ENCODE measurements at regions not wholly inside any gene's neighbourhood (a gene's known extent, or its start where the extent isn't known, plus 50 kb on each side); places are given as distances from the start of the nearest gene placed in this dataset.

- Histone ChIP-seq H3K9me3 (replicated peaks; ENCODE audit: insufficient read depth, low read length) (no peaks in the 10 kb centered on the region), H3K27ac (ENCODE audit: low read length) (no peak overlapping the region), H4K20me1 (ENCODE audit: insufficient read depth, low read length) (no peaks in the 10 kb centered on the region), H3K4me1 (ENCODE audit: low read length) (no peaks in the 10 kb centered on the region), H2AFZ (ENCODE audit: low read length) (no peak overlapping the region), H3K4me2 (ENCODE audit: low read depth, low read length) (no peak overlapping the region), H3K9me2 (replicated peaks; ENCODE audit: insufficient read depth, low read length) (no peaks in the 10 kb centered on the region), H3K36me3 (replicated peaks; ENCODE audit: insufficient read depth, low read length) (no peaks in the 10 kb centered on the region), H3K79me2 (ENCODE audit: low read length) (no peaks in the 10 kb centered on the region), H3K4me3 (ENCODE audit: low read length) (no peak overlapping the region), H3K27me3 (replicated peaks; ENCODE audit: insufficient read depth, low read length) (no peaks in the 10 kb centered on the region), H3K9ac (ENCODE audit: low read length) (no peak overlapping the region), H3F3A (ENCODE audit: insufficient read depth, low read length) (no peaks in the 10 kb centered on the region)
- TF ChIP-seq EZH2phosphoT487 (IDR thresholded peaks at IDR 0.05; ENCODE audit: low read length) (no peak), EZH2 (optimal IDR thresholded peaks at IDR 0.05; ENCODE audit: low read depth, low read length) (no peak), CTCF (IDR thresholded peaks at IDR 0.05; ENCODE audit: low read length) (no peak)
- DNase-seq, result no peak
These were observed 286.4 kb upstream of the PARD3B start for GRCh38 chr2:204258890-204259289.

- Histone ChIP-seq H3K4me1 (ENCODE audit: low read length) (peaks cover 11% of the 10 kb centered on the region), H3K9ac (ENCODE audit: low read length) (no peak overlapping the region), H3K79me2 (ENCODE audit: low read length) (no peaks in the 10 kb centered on the region), H3K9me3 (replicated peaks; ENCODE audit: insufficient read depth, low read length) (no peaks in the 10 kb centered on the region), H3K27ac (ENCODE audit: low read length) (no peak overlapping the region), H3F3A (ENCODE audit: insufficient read depth, low read length) (no peaks in the 10 kb centered on the region), H3K36me3 (replicated peaks; ENCODE audit: insufficient read depth, low read length) (no peaks in the 10 kb centered on the region), H3K9me2 (replicated peaks; ENCODE audit: insufficient read depth, low read length) (no peaks in the 10 kb centered on the region), H2AFZ (ENCODE audit: low read length) (no peak overlapping the region), H3K27me3 (replicated peaks; ENCODE audit: insufficient read depth, low read length) (no peaks in the 10 kb centered on the region), H3K4me2 (ENCODE audit: low read depth, low read length) (no peak overlapping the region), H4K20me1 (ENCODE audit: insufficient read depth, low read length) (no peaks in the 10 kb centered on the region), H3K4me3 (ENCODE audit: low read length) (no peak overlapping the region)
- peak; percentile 50 for DNase-seq
- TF ChIP-seq CTCF (IDR thresholded peaks at IDR 0.05; ENCODE audit: low read length) (peak; percentile 83), EZH2 (optimal IDR thresholded peaks at IDR 0.05; ENCODE audit: low read depth, low read length) (no peak), EZH2phosphoT487 (IDR thresholded peaks at IDR 0.05; ENCODE audit: low read length) (no peak)
These were observed 285.0 kb upstream of the PARD3B start for GRCh38 chr2:204260162-204260877.

GRCh38 chr2:204260901-204261300 is 284.4 kb upstream of the PARD3B start:
- H3K4me3 ChIP-seq (ENCODE audit: low read length), result no peak overlapping the region

More at GRCh38 chr2:204260901-204261300, 284.4 kb upstream of the PARD3B start:
- Histone ChIP-seq H3F3A (ENCODE audit: insufficient read depth, low read length) (no peaks in the 10 kb centered on the region), H3K4me2 (ENCODE audit: low read depth, low read length) (no peak overlapping the region), H4K20me1 (ENCODE audit: insufficient read depth, low read length) (no peaks in the 10 kb centered on the region), H3K9me2 (replicated peaks; ENCODE audit: insufficient read depth, low read length) (no peaks in the 10 kb centered on the region), H3K79me2 (ENCODE audit: low read length) (no peaks in the 10 kb centered on the region), H3K27me3 (replicated peaks; ENCODE audit: insufficient read depth, low read length) (no peaks in the 10 kb centered on the region), H3K4me1 (ENCODE audit: low read length) (peaks cover 12% of the 10 kb centered on the region), H3K36me3 (replicated peaks; ENCODE audit: insufficient read depth, low read length) (no peaks in the 10 kb centered on the region), H3K9ac (ENCODE audit: low read length) (no peak overlapping the region), H3K27ac (ENCODE audit: low read length) (no peak overlapping the region), H3K9me3 (replicated peaks; ENCODE audit: insufficient read depth, low read length) (no peaks in the 10 kb centered on the region), H2AFZ (ENCODE audit: low read length) (no peak overlapping the region)
- DNase-seq, result no peak
- TF ChIP-seq CTCF (IDR thresholded peaks at IDR 0.05; ENCODE audit: low read length) (no peak), EZH2phosphoT487 (IDR thresholded peaks at IDR 0.05; ENCODE audit: low read length) (no peak), EZH2 (optimal IDR thresholded peaks at IDR 0.05; ENCODE audit: low read depth, low read length) (no peak)
